HUES48 (cell line): ENCODE measurements at regions not wholly inside any gene's neighbourhood (a gene's known extent, or its start where the extent isn't known, plus 50 kb on each side); places are given as distances from the start of the nearest gene placed in this dataset.

Experiments used
- H3K27ac ChIP-seq: one replicate; pipeline ENCODE4 v1.7.0; 2013; ENCODE audit warnings: low read depth, low read length, inconsistent platforms
- H3K27me3 ChIP-seq: 2 replicates; pipeline ENCODE4 v1.6.1; 2013; ENCODE audit warnings: mild to moderate bottlenecking, low read length; ENCODE audit not compliant: control insufficient read depth, insufficient read depth
- H3K36me3 ChIP-seq: 2 replicates; pipeline ENCODE4 v1.6.1; 2013; ENCODE audit warnings: low read length; ENCODE audit not compliant: control insufficient read depth, insufficient read depth
- H3K4me1 ChIP-seq: 2 replicates; pipeline ENCODE4 v1.6.1; 2013; ENCODE audit warnings: mild to moderate bottlenecking, low read length; ENCODE audit not compliant: control insufficient read depth, insufficient read depth
- H3K4me3 ChIP-seq: 2 replicates; pipeline ENCODE4 v1.5.1; 2013; ENCODE audit warnings: mild to moderate bottlenecking, low read depth, low read length
- H3K9ac ChIP-seq: 2 replicates; pipeline ENCODE4 v1.6.1; 2013; ENCODE audit warnings: mild to moderate bottlenecking, low read depth, low read length, moderate library complexity
- H3K9me3 ChIP-seq: 2 replicates; pipeline ENCODE4 v1.6.1; 2013; ENCODE audit warnings: low read length; ENCODE audit not compliant: control insufficient read depth, insufficient read depth

- H3K4me3 ChIP-seq = no peak overlapping the region
- H3K4me1 ChIP-seq = no peaks in the 10 kb centered on the region
- H3K27me3 ChIP-seq = no peaks in the 10 kb centered on the region
- no peaks in the 10 kb centered on the region for H3K36me3 ChIP-seq
- no peak overlapping the region for H3K27ac ChIP-seq
- no peaks in the 10 kb centered on the region for H3K9me3 ChIP-seq
- no peak overlapping the region for H3K9ac ChIP-seq
Observed at GRCh38 chr2:118177318-118177717, 89.0 kb downstream of the INSIG2 start.

- H3K36me3 ChIP-seq = no peaks in the 10 kb centered on the region
- H3K4me3 ChIP-seq = no peak overlapping the region
- H3K9me3 ChIP-seq = no peaks in the 10 kb centered on the region
- no peaks in the 10 kb centered on the region for H3K4me1 ChIP-seq
- no peak overlapping the region for H3K9ac ChIP-seq
- H3K27ac ChIP-seq = no peak overlapping the region
- H3K27me3 ChIP-seq = no peaks in the 10 kb centered on the region
Observed at GRCh38 chr2:118176601-118177000, 88.3 kb downstream of the INSIG2 start.

GRCh38 chr2:118171546-118171945, 83.3 kb downstream of the INSIG2 start:
- no peak overlapping the region for H3K9ac ChIP-seq
- no peaks in the 10 kb centered on the region for H3K27me3 ChIP-seq
- H3K4me3 ChIP-seq = no peak overlapping the region
- no peaks in the 10 kb centered on the region for H3K36me3 ChIP-seq
- no peaks in the 10 kb centered on the region for H3K4me1 ChIP-seq
- no peak overlapping the region for H3K27ac ChIP-seq
- H3K9me3 ChIP-seq = no peaks in the 10 kb centered on the region

- H3K4me1 ChIP-seq = no peaks in the 10 kb centered on the region
- no peaks in the 10 kb centered on the region for H3K36me3 ChIP-seq
- no peaks in the 10 kb centered on the region; the same call in 1 of the 2 replicates for H3K9me3 ChIP-seq
- no peak overlapping the region for H3K27ac ChIP-seq
- H3K9ac ChIP-seq = no peak overlapping the region
- H3K4me3 ChIP-seq = no peak overlapping the region
- no peaks in the 10 kb centered on the region for H3K27me3 ChIP-seq
Observed at GRCh38 chr2:118169359-118170005, 81.2 kb downstream of the INSIG2 start.

- H3K27ac ChIP-seq = no peak overlapping the region
- H3K9ac ChIP-seq = no peak overlapping the region
- H3K4me1 ChIP-seq = no peaks in the 10 kb centered on the region
- no peaks in the 10 kb centered on the region for H3K36me3 ChIP-seq
- no peaks in the 10 kb centered on the region; the same call in 1 of the 2 replicates for H3K9me3 ChIP-seq
- no peak overlapping the region for H3K4me3 ChIP-seq
- no peaks in the 10 kb centered on the region for H3K27me3 ChIP-seq
Observed at GRCh38 chr2:118168615-118169014, 80.3 kb downstream of the INSIG2 start.

GRCh38 chr2:118167026-118167425, 78.8 kb downstream of the INSIG2 start:
- no peaks in the 10 kb centered on the region for H3K4me1 ChIP-seq
- H3K9me3 ChIP-seq = no peaks in the 10 kb centered on the region; the same call in 1 of the 2 replicates
- no peak overlapping the region for H3K9ac ChIP-seq
- H3K27me3 ChIP-seq = no peaks in the 10 kb centered on the region
- H3K27ac ChIP-seq = no peak overlapping the region
- H3K4me3 ChIP-seq = no peak overlapping the region
- no peaks in the 10 kb centered on the region for H3K36me3 ChIP-seq

- Histone ChIP-seq H3K27me3 (no peaks in the 10 kb centered on the region), H3K4me3 (no peak overlapping the region), H3K9ac (no peak overlapping the region), H3K27ac (no peak overlapping the region), H3K9me3 (no peaks in the 10 kb centered on the region; the same call in 1 of the 2 replicates), H3K36me3 (no peaks in the 10 kb centered on the region), H3K4me1 (no peaks in the 10 kb centered on the region)
Observed at GRCh38 chr2:118166242-118166641, 78.0 kb downstream of the INSIG2 start.

GRCh38 chr2:118165595-118165994, 77.3 kb downstream of the INSIG2 start:
- Histone ChIP-seq H3K27me3 (no peaks in the 10 kb centered on the region), H3K27ac (no peak overlapping the region), H3K9me3 (no peaks in the 10 kb centered on the region; the same call in 1 of the 2 replicates), H3K4me1 (no peaks in the 10 kb centered on the region), H3K36me3 (no peaks in the 10 kb centered on the region), H3K9ac (no peak overlapping the region), H3K4me3 (no peak overlapping the region)
